ENCODE measurements at regions not wholly inside any gene's neighbourhood (a gene's known extent, or its start where the extent isn't known, plus 50 kb on each side); places are given as distances from the start of the nearest gene placed in this dataset.

DNA sequence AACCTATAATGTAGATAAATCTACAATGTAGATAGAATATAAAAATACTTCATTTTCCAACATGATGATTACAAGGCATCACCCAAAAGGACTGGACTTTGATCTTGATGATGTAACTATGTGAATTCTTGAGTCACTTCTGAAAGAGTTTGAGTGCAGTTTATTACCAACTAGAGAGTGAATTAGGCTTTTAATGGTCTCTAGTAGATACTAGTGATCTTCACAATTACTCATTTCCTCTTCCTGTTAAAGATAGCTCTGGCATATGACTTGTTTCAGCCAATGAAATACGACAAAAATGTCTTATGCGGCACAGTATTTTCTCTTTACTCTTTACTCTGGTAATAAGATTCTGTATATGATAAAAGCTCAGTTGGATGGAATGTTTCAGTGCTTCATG lies 1588.1 kb upstream of the B3GALT2 start:
- no TSS peak for BruUV-seq (replicated peaks)
- DNase-seq (ENCODE audit: low read depth, low spot score) = no peak
- no peak overlapping the region for H2AFZ ChIP-seq (ENCODE audit: low read depth, low read length)
- H4K20me1 ChIP-seq (replicated peaks; ENCODE audit: control insufficient read depth, extremely low read depth, insufficient read depth, low read length) = no peaks in the 10 kb centered on the region
- intact Hi-C loops (cut with micrococcal nuclease) (no loop called here), dilution Hi-C loops (cut with MboI; ENCODE audit: extremely low pct_ligation_motif_present, low sequenced_read_pairs) (no loop called here)
- H3K9me3 ChIP-seq (replicated peaks; ENCODE audit: control insufficient read depth, insufficient read depth, low read length) = no peaks in the 10 kb centered on the region
- H3K9ac ChIP-seq (replicated peaks; ENCODE audit: extremely low read depth, insufficient read depth, low read length) = no peak overlapping the region
- no peak for FAIRE-seq
- H3K27ac ChIP-seq (ENCODE audit: insufficient read depth, low read depth, low read length) = no peak overlapping the region
- H3K4me3 ChIP-seq (replicated peaks in 1 of 3; ENCODE audit: insufficient read depth in 1 of 3, low read depth in 1 of 3, low read length in 3 of 3) = no peak overlapping the region
- no peaks in the 10 kb centered on the region for H3K9me1 ChIP-seq (replicated peaks; ENCODE audit: control insufficient read depth, extremely low read depth, insufficient read depth, low read length)
- POLR2A ChIA-PET = no interaction called here
- no peak overlapping the region for H3K4me2 ChIP-seq (ENCODE audit: insufficient read depth, low read length)
- CTCF ChIA-PET = no interaction called here
- H3K4me1 ChIP-seq (ENCODE audit: control insufficient read depth, extremely low read depth, insufficient read depth, low read length) = no peaks in the 10 kb centered on the region
- H3K27me3 ChIP-seq (ENCODE audit: control insufficient read depth in 2 of 2, insufficient read depth in 2 of 2, low read length in 2 of 2) = no peaks in the 10 kb centered on the region
- H3K79me2 ChIP-seq (ENCODE audit: control insufficient read depth, insufficient read depth, low read length) = no peaks in the 10 kb centered on the region
- TF ChIP-seq JUN (IDR thresholded peaks at IDR 0.05; ENCODE audit: borderline replicate concordance, insufficient read depth, insufficient read length, low read depth) (no peak), GATA2 (IDR thresholded peaks at IDR 0.05; ENCODE audit: insufficient read depth, insufficient read length, low read depth, low read length) (no peak), POLR2A (IDR thresholded peaks at IDR 0.05; ENCODE audit: low read depth, low read length) (no peak)
- H3K36me3 ChIP-seq (ENCODE audit: control insufficient read depth in 2 of 2, extremely low read depth in 1 of 2, insufficient read depth in 2 of 2, low read length in 2 of 2) = no peaks in the 10 kb centered on the region

DNA sequence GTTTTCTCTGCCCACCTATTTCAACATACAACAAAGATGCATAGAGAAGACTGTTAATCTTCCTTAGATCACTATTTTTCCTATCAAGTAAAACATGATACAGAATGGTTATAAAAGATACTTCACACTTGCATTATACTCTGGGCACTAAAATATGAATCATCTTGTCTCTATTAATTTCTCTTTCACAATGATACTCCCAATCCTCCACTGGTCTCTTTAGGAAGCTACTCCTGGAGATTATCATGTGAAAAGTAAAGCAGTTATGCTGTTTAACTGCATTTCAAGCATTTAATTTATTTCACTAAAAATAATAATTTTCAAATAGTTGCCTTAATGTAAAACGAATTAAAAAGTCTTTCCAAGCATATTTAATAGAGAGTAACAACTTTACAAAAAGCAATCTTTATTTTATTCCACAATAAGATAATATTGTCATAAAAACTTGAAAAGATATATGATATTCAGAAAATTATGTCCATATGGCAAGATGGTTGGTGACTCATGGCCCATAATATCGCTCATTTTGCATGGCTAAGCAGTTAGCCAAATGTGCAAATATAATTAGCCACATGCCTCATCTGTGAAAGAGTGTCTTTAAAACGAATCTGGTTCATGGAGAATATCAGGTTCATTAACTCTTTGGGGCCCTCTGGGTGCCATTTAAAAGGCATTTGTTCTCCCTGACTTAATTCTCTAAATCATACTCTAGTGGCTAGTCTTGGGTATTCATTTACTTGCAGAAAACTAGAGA lies 1569.0 kb upstream of the B3GALT2 start:
- Histone ChIP-seq H2AFZ (ENCODE audit: low read depth, low read length) (no peak overlapping the region), H3K4me1 (ENCODE audit: control insufficient read depth, extremely low read depth, insufficient read depth, low read length) (no peaks in the 10 kb centered on the region), H3K27ac (ENCODE audit: insufficient read depth, low read depth, low read length) (no peak overlapping the region), H3K9me1 (replicated peaks; ENCODE audit: control insufficient read depth, extremely low read depth, insufficient read depth, low read length) (no peaks in the 10 kb centered on the region), H4K20me1 (replicated peaks; ENCODE audit: control insufficient read depth, extremely low read depth, insufficient read depth, low read length) (no peaks in the 10 kb centered on the region), H3K36me3 (ENCODE audit: control insufficient read depth in 2 of 2, extremely low read depth in 1 of 2, insufficient read depth in 2 of 2, low read length in 2 of 2) (no peaks in the 10 kb centered on the region), H3K9ac (replicated peaks; ENCODE audit: extremely low read depth, insufficient read depth, low read length) (no peak overlapping the region), H3K4me2 (ENCODE audit: insufficient read depth, low read length) (no peak overlapping the region), H3K79me2 (ENCODE audit: control insufficient read depth, insufficient read depth, low read length) (no peaks in the 10 kb centered on the region), H3K9me3 (replicated peaks; ENCODE audit: control insufficient read depth, insufficient read depth, low read length) (no peaks in the 10 kb centered on the region), H3K27me3 (ENCODE audit: control insufficient read depth in 2 of 2, insufficient read depth in 2 of 2, low read length in 2 of 2) (no peaks in the 10 kb centered on the region), H3K4me3 (replicated peaks in 1 of 3; ENCODE audit: insufficient read depth in 1 of 3, low read depth in 1 of 3, low read length in 3 of 3) (no peak overlapping the region)
- FAIRE-seq (no peak), DNase-seq (ENCODE audit: low read depth, low spot score) (no peak)
- intact Hi-C loops (cut with micrococcal nuclease) = no loop called here
- BruUV-seq (replicated peaks) = no TSS peak
- TF ChIP-seq FOS (IDR thresholded peaks at IDR 0.05; ENCODE audit: borderline replicate concordance, insufficient read depth, low read length) = no peak
- no peak for TF ChIP-seq POLR2A (IDR thresholded peaks at IDR 0.05; ENCODE audit: low read depth, low read length)
- no peak for TF ChIP-seq GATA2 (IDR thresholded peaks at IDR 0.05; ENCODE audit: insufficient read depth, insufficient read length, low read depth, low read length)
- TF ChIP-seq, protein P1, sequence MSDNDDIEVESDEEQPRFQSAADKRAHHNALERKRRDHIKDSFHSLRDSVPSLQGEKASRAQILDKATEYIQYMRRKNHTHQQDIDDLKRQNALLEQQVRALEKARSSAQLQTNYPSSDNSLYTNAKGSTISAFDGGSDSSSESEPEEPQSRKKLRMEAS (IDR thresholded peaks at IDR 0.05; ENCODE audit: insufficient read depth, insufficient read length) = no peak
- no peak for TF ChIP-seq EZH2 (IDR thresholded peaks at IDR 0.05; ENCODE audit: borderline replicate concordance, low read depth, low read length, severe bottlenecking)
- no peak for TF ChIP-seq JUN (IDR thresholded peaks at IDR 0.05; ENCODE audit: borderline replicate concordance, insufficient read depth, insufficient read length, low read depth)
- TF ChIP-seq MYC (IDR thresholded peaks at IDR 0.05; ENCODE audit: low read depth, low read length) = no peak
- no peak for TF ChIP-seq POLR2AphosphoS5 (IDR thresholded peaks at IDR 0.05; ENCODE audit: insufficient read depth, low read depth, low read length)
- TF ChIP-seq, protein P2, sequence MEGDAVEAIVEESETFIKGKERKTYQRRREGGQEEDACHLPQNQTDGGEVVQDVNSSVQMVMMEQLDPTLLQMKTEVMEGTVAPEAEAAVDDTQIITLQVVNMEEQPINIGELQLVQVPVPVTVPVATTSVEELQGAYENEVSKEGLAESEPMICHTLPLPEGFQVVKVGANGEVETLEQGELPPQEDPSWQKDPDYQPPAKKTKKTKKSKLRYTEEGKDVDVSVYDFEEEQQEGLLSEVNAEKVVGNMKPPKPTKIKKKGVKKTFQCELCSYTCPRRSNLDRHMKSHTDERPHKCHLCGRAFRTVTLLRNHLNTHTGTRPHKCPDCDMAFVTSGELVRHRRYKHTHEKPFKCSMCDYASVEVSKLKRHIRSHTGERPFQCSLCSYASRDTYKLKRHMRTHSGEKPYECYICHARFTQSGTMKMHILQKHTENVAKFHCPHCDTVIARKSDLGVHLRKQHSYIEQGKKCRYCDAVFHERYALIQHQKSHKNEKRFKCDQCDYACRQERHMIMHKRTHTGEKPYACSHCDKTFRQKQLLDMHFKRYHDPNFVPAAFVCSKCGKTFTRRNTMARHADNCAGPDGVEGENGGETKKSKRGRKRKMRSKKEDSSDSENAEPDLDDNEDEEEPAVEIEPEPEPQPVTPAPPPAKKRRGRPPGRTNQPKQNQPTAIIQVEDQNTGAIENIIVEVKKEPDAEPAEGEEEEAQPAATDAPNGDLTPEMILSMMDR (IDR thresholded peaks at IDR 0.05; ENCODE audit: extremely low read depth in 1 of 2, insufficient read depth in 1 of 2, low read depth in 1 of 2, low read length in 2 of 2) = no peak
- dilution Hi-C loops (cut with MboI; ENCODE audit: extremely low pct_ligation_motif_present, low sequenced_read_pairs) = no loop called here
- CTCF ChIA-PET = no interaction called here
- POLR2A ChIA-PET = no interaction called here
